ENCODE measurements at regions not wholly inside any gene's neighbourhood (a gene's known extent, or its start where the extent isn't known, plus 50 kb on each side); places are given as distances from the start of the nearest gene placed in this dataset.

DNA sequence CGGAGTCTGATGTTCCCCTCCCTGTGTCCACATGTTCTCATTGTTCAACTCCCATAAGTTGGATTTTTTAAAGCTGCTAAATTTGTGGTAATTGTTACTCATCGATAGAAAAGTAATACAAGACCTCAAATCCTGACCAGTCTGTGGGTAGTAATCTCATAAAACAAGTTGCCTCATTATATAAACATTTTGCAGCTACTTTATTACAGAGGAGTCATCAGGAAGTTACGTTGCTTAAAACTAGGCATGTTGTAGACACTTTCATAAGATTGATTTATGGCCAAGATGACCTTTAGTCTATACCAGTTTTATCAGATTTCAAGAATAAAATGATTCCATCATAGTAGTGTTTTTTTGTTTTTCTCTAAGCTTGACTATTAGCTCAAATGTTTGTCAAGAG, 208.8 kb downstream of the GIPC2 start:
- intact Hi-C loops (cut with micrococcal nuclease; ENCODE audit: unreplicated experiment) = no loop called here
- no peaks in the 10 kb centered on the region for H3K79me2 ChIP-seq (ENCODE audit: low read depth)
- H3K27me3 ChIP-seq (ENCODE audit: insufficient read depth, low read depth) = no peaks in the 10 kb centered on the region
- H3K4me1 ChIP-seq (replicated peaks; ENCODE audit: insufficient read depth) = peaks cover 31% of the 10 kb centered on the region
- peak overlapping the region; percentile 41 for H3K4me2 ChIP-seq
- no peaks in the 10 kb centered on the region for H4K20me1 ChIP-seq (ENCODE audit: insufficient read depth)
- H3K27ac ChIP-seq = peak overlapping the region; percentile 24
- no peak overlapping the region for H2AFZ ChIP-seq
- CTCF ChIA-PET = no interaction called here
- TF ChIP-seq, protein P1, sequence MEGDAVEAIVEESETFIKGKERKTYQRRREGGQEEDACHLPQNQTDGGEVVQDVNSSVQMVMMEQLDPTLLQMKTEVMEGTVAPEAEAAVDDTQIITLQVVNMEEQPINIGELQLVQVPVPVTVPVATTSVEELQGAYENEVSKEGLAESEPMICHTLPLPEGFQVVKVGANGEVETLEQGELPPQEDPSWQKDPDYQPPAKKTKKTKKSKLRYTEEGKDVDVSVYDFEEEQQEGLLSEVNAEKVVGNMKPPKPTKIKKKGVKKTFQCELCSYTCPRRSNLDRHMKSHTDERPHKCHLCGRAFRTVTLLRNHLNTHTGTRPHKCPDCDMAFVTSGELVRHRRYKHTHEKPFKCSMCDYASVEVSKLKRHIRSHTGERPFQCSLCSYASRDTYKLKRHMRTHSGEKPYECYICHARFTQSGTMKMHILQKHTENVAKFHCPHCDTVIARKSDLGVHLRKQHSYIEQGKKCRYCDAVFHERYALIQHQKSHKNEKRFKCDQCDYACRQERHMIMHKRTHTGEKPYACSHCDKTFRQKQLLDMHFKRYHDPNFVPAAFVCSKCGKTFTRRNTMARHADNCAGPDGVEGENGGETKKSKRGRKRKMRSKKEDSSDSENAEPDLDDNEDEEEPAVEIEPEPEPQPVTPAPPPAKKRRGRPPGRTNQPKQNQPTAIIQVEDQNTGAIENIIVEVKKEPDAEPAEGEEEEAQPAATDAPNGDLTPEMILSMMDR (conservative IDR thresholded peaks at IDR 0.05) = no peak
- no peak for TF ChIP-seq EZH2 (IDR thresholded peaks at IDR 0.05; ENCODE audit: low read depth)
- peaks cover 16% of the 10 kb centered on the region; the same call in 1 of the 2 replicates for H3F3A ChIP-seq (ENCODE audit: insufficient read depth, low read depth)
- H3K9me2 ChIP-seq (ENCODE audit: insufficient read depth) = no peaks in the 10 kb centered on the region
- peaks cover 4% of the 10 kb centered on the region; the same call in 1 of the 2 replicates for H3K9me3 ChIP-seq (ENCODE audit: insufficient read depth, low read depth)
- BruUV-seq (replicated peaks) = no TSS peak
- no peak overlapping the region for H3K4me3 ChIP-seq
- DNase-seq = peak in 1 of 2 experiments; percentile 93
- no peaks in the 10 kb centered on the region for H3K36me3 ChIP-seq (ENCODE audit: low read depth)
- POLR2A ChIA-PET (ENCODE audit: unreplicated experiment) = no interaction called here

DNA sequence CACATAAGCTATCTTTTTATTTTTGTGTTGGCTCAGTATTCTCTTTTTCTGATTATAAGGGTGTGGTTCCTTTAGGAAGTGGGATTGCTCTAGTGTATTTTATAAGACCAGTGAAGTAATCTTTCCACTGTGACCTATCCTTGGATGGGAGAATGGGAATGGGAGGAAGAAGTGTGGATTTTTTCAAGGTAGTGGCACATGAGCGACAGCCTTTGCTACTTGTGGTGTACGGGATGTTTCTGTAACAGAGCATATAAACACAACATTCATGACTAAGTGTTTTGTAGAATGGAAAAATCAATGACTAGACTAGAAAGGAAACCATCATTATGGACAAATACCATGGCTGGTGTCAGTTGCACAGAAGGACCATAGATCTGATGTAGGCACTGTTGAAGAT, 209.6 kb downstream of the GIPC2 start:
- CTCF ChIA-PET = interaction anchor here (0.6 kb wide), 1 partner anchor 1095 kb away, joined by 3 read pairs; no protein-coding TSS in a partner anchor

DNA sequence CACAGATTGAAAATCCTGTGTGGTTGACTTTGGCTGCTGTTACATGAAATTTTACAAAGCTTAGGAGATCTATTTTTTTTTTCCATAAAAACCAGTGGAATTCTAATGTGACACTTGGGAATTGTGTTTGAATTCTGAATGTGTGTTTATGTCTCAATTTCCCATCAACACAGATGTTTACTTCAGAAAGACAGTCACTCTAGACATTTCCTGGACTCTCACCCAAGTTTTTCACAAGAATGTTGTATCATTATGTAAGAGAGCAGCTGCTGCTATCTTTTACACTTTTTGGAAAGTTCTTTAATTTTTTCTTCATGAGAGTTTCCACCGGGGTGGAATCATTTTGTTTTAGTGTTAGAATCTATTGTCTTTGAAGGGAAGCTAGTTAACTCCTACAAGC, 210.1 kb downstream of the GIPC2 start:
- Histone ChIP-seq H4K20me1 (ENCODE audit: insufficient read depth) (no peaks in the 10 kb centered on the region), H3K27me3 (ENCODE audit: insufficient read depth, low read depth) (no peaks in the 10 kb centered on the region), H3K79me2 (ENCODE audit: low read depth) (no peaks in the 10 kb centered on the region), H3K9me3 (ENCODE audit: insufficient read depth, low read depth) (peaks cover 5% of the 10 kb centered on the region), H3K4me3 (no peak overlapping the region), H3K4me2 (no peak overlapping the region), H3F3A (ENCODE audit: insufficient read depth, low read depth) (peaks cover 16% of the 10 kb centered on the region; the same call in 1 of the 2 replicates), H3K27ac (no peak overlapping the region), H3K9me2 (ENCODE audit: insufficient read depth) (no peaks in the 10 kb centered on the region), H2AFZ (no peak overlapping the region), H3K4me1 (replicated peaks; ENCODE audit: insufficient read depth) (peaks cover 31% of the 10 kb centered on the region), H3K36me3 (ENCODE audit: low read depth) (no peaks in the 10 kb centered on the region)
- no peak for TF ChIP-seq EZH2 (IDR thresholded peaks at IDR 0.05; ENCODE audit: low read depth)
- TF ChIP-seq, protein P1 (conservative IDR thresholded peaks at IDR 0.05) = no peak
- intact Hi-C loops (cut with micrococcal nuclease; ENCODE audit: unreplicated experiment) = no loop called here
- no peak for DNase-seq
- CTCF ChIA-PET = interaction anchor here (0.6 kb wide), 1 partner anchor 1095 kb away, joined by 3 read pairs; no protein-coding TSS in a partner anchor
- no TSS peak for BruUV-seq (replicated peaks)
- POLR2A ChIA-PET (ENCODE audit: unreplicated experiment) = interaction anchor here (0.7 kb wide), 1 partner anchor 16 kb away, joined by 7 read pairs; no protein-coding TSS in a partner anchor

More for the DNA sequence above, 209.6 kb downstream of the GIPC2 start:
- no TSS peak for BruUV-seq (replicated peaks)
- Histone ChIP-seq H3K27ac (no peak overlapping the region), H3K9me2 (ENCODE audit: insufficient read depth) (no peaks in the 10 kb centered on the region), H3K9me3 (ENCODE audit: insufficient read depth, low read depth) (peaks cover 4% of the 10 kb centered on the region; the same call in 1 of the 2 replicates), H3K4me1 (replicated peaks; ENCODE audit: insufficient read depth) (peaks cover 31% of the 10 kb centered on the region), H3K36me3 (ENCODE audit: low read depth) (no peaks in the 10 kb centered on the region), H2AFZ (no peak overlapping the region), H3K4me2 (peak overlapping the region; percentile 41; the same call in 1 of the 2 replicates), H3F3A (ENCODE audit: insufficient read depth, low read depth) (peaks cover 16% of the 10 kb centered on the region; the same call in 1 of the 2 replicates), H3K79me2 (ENCODE audit: low read depth) (no peaks in the 10 kb centered on the region), H4K20me1 (ENCODE audit: insufficient read depth) (no peaks in the 10 kb centered on the region), H3K27me3 (ENCODE audit: insufficient read depth, low read depth) (no peaks in the 10 kb centered on the region), H3K4me3 (no peak overlapping the region)
- TF ChIP-seq EZH2 (IDR thresholded peaks at IDR 0.05; ENCODE audit: low read depth) = no peak
- TF ChIP-seq, protein P1 (conservative IDR thresholded peaks at IDR 0.05) = no peak
- POLR2A ChIA-PET (ENCODE audit: unreplicated experiment) = no interaction called here
- intact Hi-C loops (cut with micrococcal nuclease; ENCODE audit: unreplicated experiment) = no loop called here
- DNase-seq = no peak

Measured in PC-9 (cell line).